ENCODE measurements at regions not wholly inside any gene's neighbourhood (a gene's known extent, or its start where the extent isn't known, plus 50 kb on each side); places are given as distances from the start of the nearest gene placed in this dataset.

GRCh38 chr11:121368364-121369240 is 76.0 kb downstream of the SC5D start:
- no peak for TF ChIP-seq CTCF (IDR thresholded peaks at IDR 0.05)
- TF ChIP-seq EP300 (IDR thresholded peaks at IDR 0.05): no peak
- TF ChIP-seq POLR2A (IDR thresholded peaks at IDR 0.05; ENCODE audit: low read depth): no peak
- no peak for TF ChIP-seq POLR2AphosphoS5 (IDR thresholded peaks at IDR 0.05)
